ENCODE measurements at regions not wholly inside any gene's neighbourhood (a gene's known extent, or its start where the extent isn't known, plus 50 kb on each side); places are given as distances from the start of the nearest gene placed in this dataset.

DNA sequence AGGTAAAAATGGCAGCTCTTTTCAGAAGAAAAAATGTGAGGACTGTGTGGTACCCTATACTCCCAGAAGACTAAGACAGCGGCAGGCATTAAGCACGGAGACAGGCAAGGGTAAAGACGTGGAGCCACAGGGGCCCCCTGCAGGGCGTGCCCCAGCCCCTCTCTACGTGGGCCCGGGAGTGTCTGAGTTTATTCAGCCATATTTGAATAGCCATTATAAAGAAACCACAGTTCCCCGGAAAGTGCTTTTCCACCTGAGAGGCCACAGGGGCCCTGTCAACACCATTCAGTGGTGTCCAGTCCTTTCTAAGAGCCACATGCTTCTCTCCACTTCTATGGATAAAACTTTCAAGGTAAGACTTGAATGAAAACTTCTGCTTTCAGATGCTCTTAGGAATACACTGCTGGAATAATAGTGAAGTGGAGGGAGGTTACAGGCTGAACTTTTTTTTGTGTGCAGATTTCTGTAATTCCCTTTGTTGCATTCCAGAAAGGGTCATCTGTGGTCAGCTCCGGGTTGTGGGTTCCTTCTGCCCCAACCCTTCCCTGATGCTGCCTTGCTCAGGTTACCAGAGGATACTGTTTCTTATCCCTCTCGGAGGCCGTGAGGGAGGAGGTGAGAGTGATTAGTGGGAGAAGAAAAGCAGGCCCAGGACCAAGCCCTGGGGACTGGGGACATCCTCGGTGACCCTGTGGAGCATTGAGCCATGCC is 58.4 kb downstream of the SLC25A47 start:
- no peak for DNase-seq (ENCODE audit: low spot score)
- TF ChIP-seq, protein P1, sequence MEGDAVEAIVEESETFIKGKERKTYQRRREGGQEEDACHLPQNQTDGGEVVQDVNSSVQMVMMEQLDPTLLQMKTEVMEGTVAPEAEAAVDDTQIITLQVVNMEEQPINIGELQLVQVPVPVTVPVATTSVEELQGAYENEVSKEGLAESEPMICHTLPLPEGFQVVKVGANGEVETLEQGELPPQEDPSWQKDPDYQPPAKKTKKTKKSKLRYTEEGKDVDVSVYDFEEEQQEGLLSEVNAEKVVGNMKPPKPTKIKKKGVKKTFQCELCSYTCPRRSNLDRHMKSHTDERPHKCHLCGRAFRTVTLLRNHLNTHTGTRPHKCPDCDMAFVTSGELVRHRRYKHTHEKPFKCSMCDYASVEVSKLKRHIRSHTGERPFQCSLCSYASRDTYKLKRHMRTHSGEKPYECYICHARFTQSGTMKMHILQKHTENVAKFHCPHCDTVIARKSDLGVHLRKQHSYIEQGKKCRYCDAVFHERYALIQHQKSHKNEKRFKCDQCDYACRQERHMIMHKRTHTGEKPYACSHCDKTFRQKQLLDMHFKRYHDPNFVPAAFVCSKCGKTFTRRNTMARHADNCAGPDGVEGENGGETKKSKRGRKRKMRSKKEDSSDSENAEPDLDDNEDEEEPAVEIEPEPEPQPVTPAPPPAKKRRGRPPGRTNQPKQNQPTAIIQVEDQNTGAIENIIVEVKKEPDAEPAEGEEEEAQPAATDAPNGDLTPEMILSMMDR (conservative IDR thresholded peaks at IDR 0.05; ENCODE audit: low read depth), result no peak
- ChIA-PET CTCF (interaction anchor here (0.6 to 4.6 kb wide), 3 partner anchors 9 to 601 kb away, joined by 3 to 46 read pairs (median 4); no protein-coding TSS in a partner anchor), POLR2A (ENCODE audit: low non-redundant PET) (no interaction called here)
- H3K27ac ChIP-seq, result no peak overlapping the region

DNA sequence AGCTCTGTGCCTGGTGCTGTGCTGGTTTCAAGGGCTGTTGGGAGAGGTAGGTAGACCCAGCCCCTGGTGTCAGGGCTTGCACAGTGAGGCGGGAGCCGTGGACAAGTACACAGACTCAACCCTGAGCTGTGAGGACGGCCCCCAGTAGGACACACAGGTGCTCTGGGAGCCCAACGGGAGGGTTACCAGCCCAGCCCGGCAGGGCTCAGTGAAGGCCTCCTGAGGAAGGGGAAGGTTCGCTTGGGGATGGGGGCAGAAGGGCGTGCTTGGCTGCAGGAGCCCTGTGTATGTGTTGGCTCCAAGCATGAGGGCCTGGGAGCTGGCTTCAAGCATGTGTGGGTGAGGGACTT is 58.9 kb downstream of the SLC25A47 start:
- CTCF ChIA-PET, result interaction anchor here (0.5 to 4.6 kb wide), 4 partner anchors 43 to 863 kb away, joined by 3 to 46 read pairs (median 4); no protein-coding TSS in a partner anchor
- no peak for DNase-seq (ENCODE audit: low spot score)
- POLR2A ChIA-PET (ENCODE audit: low non-redundant PET), result no interaction called here
- TF ChIP-seq, protein P1 (conservative IDR thresholded peaks at IDR 0.05; ENCODE audit: low read depth), result no peak
- H3K27ac ChIP-seq, result no peak overlapping the region

DNA sequence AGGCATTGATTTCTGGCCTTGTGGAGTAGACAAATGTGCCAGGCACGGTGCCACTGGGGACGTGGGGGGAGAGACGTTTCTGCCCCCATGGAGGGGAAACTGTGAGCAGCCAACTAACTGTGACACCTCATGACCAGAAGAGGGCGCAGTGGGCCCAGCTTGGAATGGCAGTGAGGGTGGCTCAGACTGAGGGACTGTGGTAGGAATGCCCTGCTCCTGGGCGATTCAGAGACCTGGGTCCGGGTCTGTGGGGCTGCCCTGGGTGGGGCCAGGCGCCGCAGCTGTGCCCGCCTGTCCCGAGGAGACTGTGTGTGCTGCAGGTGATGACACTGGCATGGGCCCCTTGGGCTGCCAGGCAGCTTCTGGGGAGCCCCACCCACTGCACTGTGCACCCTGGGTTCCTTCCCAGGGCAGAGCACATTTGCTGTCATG is 60.6 kb downstream of the SLC25A47 start:
- POLR2A ChIA-PET (ENCODE audit: low non-redundant PET), result interaction anchor here (0.6 kb wide), 1 partner anchor 195 kb away, joined by 4 read pairs; no protein-coding TSS in a partner anchor
- CTCF ChIA-PET, result interaction anchor here (0.5 to 4.6 kb wide), 22 partner anchors 9 to 1285 kb away, joined by 3 to 46 read pairs (median 4); a partner anchor contains a TSS
- DNase-seq (ENCODE audit: low spot score), result peak; percentile 49
- H3K27ac ChIP-seq, result peak overlapping the region; percentile 38
- TF ChIP-seq, protein P1 (conservative IDR thresholded peaks at IDR 0.05; ENCODE audit: low read depth), result peak; percentile 82

DNA sequence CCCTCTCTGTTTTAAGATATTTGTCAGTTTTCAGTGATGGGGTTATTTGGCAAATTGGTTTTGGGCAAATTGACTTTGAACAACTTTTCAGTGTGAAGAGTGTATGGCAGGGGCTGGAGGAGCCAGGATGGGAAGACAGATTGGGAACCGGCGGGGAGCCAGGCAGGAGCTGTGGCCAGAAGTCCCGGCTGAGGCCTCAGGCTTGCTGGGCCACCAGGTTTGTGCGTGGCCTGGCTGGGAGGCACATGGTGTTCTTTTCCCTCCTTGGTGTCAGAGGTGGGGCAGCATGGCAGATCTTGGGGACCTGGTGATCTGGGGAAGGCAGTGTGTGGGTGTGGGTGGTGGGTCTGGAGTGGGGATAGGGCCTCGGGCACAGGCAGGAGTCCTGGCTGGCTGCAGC is 61.1 kb downstream of the SLC25A47 start:
- peak overlapping the region; percentile 38 for H3K27ac ChIP-seq
- TF ChIP-seq, protein P1 (conservative IDR thresholded peaks at IDR 0.05; ENCODE audit: low read depth), result no peak
- CTCF ChIA-PET, result interaction anchor here (0.6 to 4.6 kb wide), 19 partner anchors 9 to 1280 kb away, joined by 3 to 46 read pairs (median 4); a partner anchor contains a TSS
- no peak for DNase-seq (ENCODE audit: low spot score)
- POLR2A ChIA-PET (ENCODE audit: low non-redundant PET), result no interaction called here

DNA sequence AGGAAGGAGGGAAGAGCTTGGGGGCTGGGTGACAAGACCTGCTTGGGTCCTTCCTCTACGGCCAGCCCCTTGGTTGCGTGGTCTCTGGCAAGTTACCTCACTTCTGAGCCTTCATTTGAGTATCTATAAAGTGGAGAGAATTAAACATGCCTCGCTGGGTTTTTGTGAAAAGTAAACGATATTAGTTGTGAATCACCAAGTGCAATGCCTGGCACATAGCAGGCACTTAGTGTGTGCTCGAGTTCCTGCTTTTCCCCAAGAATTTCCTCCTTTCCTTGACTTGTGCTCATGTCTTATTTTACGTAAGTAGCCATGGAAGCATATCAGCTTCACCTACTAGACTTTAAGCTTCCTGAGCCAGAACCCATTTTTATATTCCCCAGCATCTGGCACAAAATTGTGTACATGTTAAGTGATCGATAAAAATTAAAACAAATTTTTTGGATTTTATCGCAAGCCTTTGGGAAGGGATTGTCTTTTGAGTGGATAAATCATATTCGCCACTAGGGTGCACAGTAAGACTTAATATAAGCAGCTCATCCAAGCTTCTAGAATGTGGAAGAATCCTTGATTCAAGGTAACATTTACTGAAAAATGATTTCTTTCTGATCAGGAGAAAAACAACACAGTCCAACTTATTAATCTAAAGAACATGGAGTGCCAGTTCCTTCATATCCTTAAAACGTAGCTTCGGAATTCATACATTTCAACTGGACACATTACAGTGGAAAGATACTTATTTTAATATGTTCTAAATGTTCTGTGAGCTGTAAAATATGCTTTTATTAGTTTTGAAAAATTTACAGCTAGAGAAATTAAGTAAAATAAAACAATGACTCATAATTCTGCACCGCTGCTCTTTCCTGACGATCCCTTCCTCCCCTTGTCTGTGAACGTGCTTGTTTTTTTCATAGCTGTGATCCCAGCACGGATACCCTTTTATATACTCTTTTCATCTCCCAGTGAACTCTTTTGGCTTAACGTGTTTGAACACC is 62.0 kb downstream of the SLC25A47 start:
- ChIA-PET CTCF (interaction anchor here (0.6 to 4.6 kb wide), 23 partner anchors 11 to 1280 kb away, joined by 3 to 46 read pairs (median 4); no protein-coding TSS in a partner anchor), POLR2A (ENCODE audit: low non-redundant PET) (no interaction called here)
- peak overlapping the region; percentile 38 for H3K27ac ChIP-seq
- DNase-seq (ENCODE audit: low spot score), result peak; percentile 39
- TF ChIP-seq, protein P1 (conservative IDR thresholded peaks at IDR 0.05; ENCODE audit: low read depth), result peak; percentile 70

DNA sequence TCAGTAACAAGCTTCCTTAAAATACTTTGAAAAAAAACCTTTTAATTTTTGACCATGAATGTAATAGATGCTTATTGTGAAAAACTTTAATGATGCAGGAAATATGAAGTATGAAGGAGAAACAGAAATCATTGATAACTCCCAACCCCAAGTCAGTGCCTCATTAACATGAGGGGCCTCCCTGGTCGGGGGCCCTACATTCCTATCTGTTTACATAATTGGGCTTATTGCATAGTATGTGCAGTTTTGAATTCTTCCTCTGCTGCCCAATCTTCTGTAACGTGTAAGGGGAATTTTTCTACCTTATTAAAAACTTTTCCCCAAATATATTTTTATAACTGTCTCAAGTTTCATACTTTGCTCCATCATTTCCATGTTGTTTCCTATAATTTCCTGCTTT is 63.0 kb downstream of the SLC25A47 start:
- no peak overlapping the region for H3K27ac ChIP-seq
- CTCF ChIA-PET, result interaction anchor here (1.1 to 4.6 kb wide), 6 partner anchors 10 to 267 kb away, joined by 3 to 46 read pairs (median 12); no protein-coding TSS in a partner anchor
- TF ChIP-seq, protein P1 (conservative IDR thresholded peaks at IDR 0.05; ENCODE audit: low read depth), result no peak
- POLR2A ChIA-PET (ENCODE audit: low non-redundant PET), result no interaction called here
- DNase-seq (ENCODE audit: low spot score), result no peak

Data from RWPE1 (cell line).